GM12864 (cell line): ENCODE measurements at regions not wholly inside any gene's neighbourhood (a gene's known extent, or its start where the extent isn't known, plus 50 kb on each side); places are given as distances from the start of the nearest gene placed in this dataset.

Experiments
- DNase-seq: peaks from one replicate; pipeline ENCODE4 v3.0.0-alpha.2; 2011; ENCODE audit warnings: low read depth
- H3K4me3 ChIP-seq: 2 replicates; pipeline ENCODE4 v1.5.1; 2011; ENCODE audit warnings: mild to moderate bottlenecking, low read depth, low read length, control low read depth
- TF ChIP-seq, protein P1 (sequence below): IDR thresholded peaks from 2 replicates; pipeline ENCODE4 v1.5.1; 2011; ENCODE audit warnings: low read depth, mild to moderate bottlenecking, moderate library complexity, low read length, control low read depth, inconsistent platforms; ENCODE audit errors: missing control alignments

GRCh38 chr13:89900104-89900765 lies 1447.3 kb upstream of the MIR17HG start:
- no peak overlapping the region for H3K4me3 ChIP-seq
- TF ChIP-seq, protein P1, sequence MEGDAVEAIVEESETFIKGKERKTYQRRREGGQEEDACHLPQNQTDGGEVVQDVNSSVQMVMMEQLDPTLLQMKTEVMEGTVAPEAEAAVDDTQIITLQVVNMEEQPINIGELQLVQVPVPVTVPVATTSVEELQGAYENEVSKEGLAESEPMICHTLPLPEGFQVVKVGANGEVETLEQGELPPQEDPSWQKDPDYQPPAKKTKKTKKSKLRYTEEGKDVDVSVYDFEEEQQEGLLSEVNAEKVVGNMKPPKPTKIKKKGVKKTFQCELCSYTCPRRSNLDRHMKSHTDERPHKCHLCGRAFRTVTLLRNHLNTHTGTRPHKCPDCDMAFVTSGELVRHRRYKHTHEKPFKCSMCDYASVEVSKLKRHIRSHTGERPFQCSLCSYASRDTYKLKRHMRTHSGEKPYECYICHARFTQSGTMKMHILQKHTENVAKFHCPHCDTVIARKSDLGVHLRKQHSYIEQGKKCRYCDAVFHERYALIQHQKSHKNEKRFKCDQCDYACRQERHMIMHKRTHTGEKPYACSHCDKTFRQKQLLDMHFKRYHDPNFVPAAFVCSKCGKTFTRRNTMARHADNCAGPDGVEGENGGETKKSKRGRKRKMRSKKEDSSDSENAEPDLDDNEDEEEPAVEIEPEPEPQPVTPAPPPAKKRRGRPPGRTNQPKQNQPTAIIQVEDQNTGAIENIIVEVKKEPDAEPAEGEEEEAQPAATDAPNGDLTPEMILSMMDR, result no peak
- no peak for DNase-seq

DNA sequence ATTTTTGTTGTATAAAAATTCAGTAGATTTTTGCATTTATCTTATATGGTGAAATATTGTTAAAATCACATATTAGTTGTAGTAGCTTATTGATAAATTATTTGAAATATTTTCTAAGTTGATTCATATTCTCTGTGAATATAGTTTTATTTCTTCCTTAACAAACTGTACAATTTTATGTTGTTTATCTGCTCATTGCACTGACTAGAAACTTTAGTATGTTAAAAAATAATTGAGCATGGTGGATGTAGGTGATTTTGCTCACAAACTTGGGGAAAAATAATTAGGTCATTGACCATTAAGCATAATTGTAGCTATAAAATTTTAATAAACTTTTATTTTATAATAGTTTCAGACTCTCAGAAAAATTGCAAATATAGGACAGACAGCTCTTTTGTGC lies 1445.3 kb upstream of the MIR17HG start:
- H3K4me3 ChIP-seq, result no peak overlapping the region
- TF ChIP-seq, protein P1, result no peak
- DNase-seq, result no peak

- no peak overlapping the region for H3K4me3 ChIP-seq
- no peak for DNase-seq
- TF ChIP-seq, protein P1, result no peak
Observed at GRCh38 chr13:89903115-89903514, 1444.4 kb upstream of the MIR17HG start.

GRCh38 chr13:89910166-89910565 lies 1437.3 kb upstream of the MIR17HG start:
- DNase-seq, result no peak
- H3K4me3 ChIP-seq, result no peak overlapping the region
- TF ChIP-seq, protein P1, result no peak

GRCh38 chr13:89916551-89916950 lies 1430.9 kb upstream of the MIR17HG start:
- DNase-seq, result no peak
- TF ChIP-seq, protein P1, result no peak
- no peak overlapping the region for H3K4me3 ChIP-seq

DNA sequence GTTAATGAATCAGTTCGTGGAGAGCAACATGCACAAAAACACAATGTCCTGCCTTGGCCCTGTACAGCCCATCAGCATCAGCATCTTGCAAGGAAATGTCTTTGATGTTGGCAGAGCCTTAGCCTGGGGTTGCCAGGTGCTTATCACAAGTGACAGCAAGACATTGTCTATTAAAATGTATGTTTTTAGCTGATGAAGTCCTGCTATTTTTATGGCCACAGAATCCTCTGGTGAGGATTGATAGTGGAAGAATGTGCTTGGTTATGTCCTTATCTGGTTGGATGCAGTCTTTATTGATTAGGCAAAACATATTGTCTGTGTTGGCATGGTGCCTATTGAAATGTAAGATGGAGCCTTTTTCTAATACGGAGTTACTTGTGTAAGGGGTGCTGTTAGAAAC lies 1427.0 kb upstream of the MIR17HG start:
- TF ChIP-seq, protein P1, result no peak
- DNase-seq, result no peak
- H3K4me3 ChIP-seq, result no peak overlapping the region

DNA sequence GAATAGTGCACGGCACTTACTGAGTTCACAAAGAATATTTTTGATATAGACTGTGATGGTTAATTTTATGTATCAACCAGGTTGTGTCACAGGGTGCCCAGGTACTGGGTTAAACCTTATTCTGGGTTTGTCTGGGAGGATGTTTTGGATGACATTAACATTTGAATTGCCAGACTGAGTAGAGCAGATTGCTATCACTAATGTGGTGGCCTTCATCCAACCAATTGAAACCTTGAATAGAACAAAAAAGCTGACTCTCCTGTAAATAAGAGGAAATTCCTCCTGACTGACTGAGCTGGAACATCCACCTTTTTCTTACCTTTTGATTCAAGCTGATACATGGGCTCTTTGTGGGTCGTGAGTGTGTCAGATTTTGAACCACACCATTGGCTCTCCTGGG lies 1424.4 kb upstream of the MIR17HG start:
- TF ChIP-seq, protein P1, result no peak
- no peak overlapping the region for H3K4me3 ChIP-seq
- no peak for DNase-seq
